WTC11 (cell line): ENCODE measurements at regions not wholly inside any gene's neighbourhood (a gene's known extent, or its start where the extent isn't known, plus 50 kb on each side); places are given as distances from the start of the nearest gene placed in this dataset.

Source experiments
- JUN ChIP-seq: sonication (generic); formaldehyde crosslinking; IDR thresholded peaks from 2 replicates; pipeline ENCODE4 v1.8.0; 2023; ENCODE audit warnings: mild to moderate bottlenecking, missing genetic modification reagents
- NFYB ChIP-seq: sonication (generic); formaldehyde crosslinking; conservative IDR thresholded peaks from 2 replicates; pipeline ENCODE4 v1.8.0; 2022; ENCODE audit warnings: low read depth, missing genetic modification reagents
- TF ChIP-seq, protein P1 (sequence below): sonication (generic); formaldehyde crosslinking; IDR thresholded peaks from 2 replicates; pipeline ENCODE4 v1.8.1; 2023; ENCODE audit warnings: mild to moderate bottlenecking, missing genetic modification reagents, moderate library complexity
- TF ChIP-seq, protein P2 (sequence below): fragments of 200-600 bp; IDR thresholded peaks from 2 replicates; pipeline ENCODE4 v1.8.0; 2022; ENCODE audit warnings: antibody characterized with exemption
- TF ChIP-seq, protein P3 (sequence below): sonication (generic); formaldehyde crosslinking; IDR thresholded peaks from 2 replicates; pipeline ENCODE4 v1.8.1; 2022; ENCODE audit warnings: low read depth, mild to moderate bottlenecking, moderate library complexity, missing genetic modification reagents, borderline replicate concordance

DNA sequence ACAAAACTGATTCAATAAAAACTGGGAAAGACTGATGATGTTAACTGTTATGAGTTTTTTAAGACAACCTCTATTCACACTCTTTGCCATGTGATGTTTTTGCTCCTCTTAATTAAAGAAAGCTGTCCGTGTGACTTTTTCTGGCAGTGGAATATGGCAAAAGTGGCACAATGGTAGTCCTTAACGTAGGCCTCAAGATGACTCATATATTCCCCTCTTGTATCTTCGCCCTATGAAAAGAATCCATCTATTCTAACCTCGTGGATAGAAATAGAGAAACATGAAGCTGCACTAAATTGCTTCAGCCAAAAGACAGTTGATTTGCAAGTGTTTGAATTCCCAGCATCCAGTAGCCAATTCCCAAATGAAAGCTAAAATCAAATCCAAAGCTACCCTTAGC is 603.8 kb upstream of the PCDH7 start:
- TF ChIP-seq, protein P1, sequence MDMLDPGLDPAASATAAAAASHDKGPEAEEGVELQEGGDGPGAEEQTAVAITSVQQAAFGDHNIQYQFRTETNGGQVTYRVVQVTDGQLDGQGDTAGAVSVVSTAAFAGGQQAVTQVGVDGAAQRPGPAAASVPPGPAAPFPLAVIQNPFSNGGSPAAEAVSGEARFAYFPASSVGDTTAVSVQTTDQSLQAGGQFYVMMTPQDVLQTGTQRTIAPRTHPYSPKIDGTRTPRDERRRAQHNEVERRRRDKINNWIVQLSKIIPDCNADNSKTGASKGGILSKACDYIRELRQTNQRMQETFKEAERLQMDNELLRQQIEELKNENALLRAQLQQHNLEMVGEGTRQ (CRISPR knock-in tag): no peak
- TF ChIP-seq NFYB (no peak), JUN (CRISPR knock-in tag) (no peak)
- TF ChIP-seq, protein P2, sequence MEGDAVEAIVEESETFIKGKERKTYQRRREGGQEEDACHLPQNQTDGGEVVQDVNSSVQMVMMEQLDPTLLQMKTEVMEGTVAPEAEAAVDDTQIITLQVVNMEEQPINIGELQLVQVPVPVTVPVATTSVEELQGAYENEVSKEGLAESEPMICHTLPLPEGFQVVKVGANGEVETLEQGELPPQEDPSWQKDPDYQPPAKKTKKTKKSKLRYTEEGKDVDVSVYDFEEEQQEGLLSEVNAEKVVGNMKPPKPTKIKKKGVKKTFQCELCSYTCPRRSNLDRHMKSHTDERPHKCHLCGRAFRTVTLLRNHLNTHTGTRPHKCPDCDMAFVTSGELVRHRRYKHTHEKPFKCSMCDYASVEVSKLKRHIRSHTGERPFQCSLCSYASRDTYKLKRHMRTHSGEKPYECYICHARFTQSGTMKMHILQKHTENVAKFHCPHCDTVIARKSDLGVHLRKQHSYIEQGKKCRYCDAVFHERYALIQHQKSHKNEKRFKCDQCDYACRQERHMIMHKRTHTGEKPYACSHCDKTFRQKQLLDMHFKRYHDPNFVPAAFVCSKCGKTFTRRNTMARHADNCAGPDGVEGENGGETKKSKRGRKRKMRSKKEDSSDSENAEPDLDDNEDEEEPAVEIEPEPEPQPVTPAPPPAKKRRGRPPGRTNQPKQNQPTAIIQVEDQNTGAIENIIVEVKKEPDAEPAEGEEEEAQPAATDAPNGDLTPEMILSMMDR: no peak
- TF ChIP-seq, protein P3, sequence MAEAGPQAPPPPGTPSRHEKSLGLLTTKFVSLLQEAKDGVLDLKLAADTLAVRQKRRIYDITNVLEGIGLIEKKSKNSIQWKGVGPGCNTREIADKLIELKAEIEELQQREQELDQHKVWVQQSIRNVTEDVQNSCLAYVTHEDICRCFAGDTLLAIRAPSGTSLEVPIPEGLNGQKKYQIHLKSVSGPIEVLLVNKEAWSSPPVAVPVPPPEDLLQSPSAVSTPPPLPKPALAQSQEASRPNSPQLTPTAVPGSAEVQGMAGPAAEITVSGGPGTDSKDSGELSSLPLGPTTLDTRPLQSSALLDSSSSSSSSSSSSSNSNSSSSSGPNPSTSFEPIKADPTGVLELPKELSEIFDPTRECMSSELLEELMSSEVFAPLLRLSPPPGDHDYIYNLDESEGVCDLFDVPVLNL (CRISPR knock-in tag): no peak
